ENCODE measurements at regions not wholly inside any gene's neighbourhood (a gene's known extent, or its start where the extent isn't known, plus 50 kb on each side); places are given as distances from the start of the nearest gene placed in this dataset.

- ATAC-seq (no peak), DNase-seq (ENCODE audit: low read depth, low spot score) (no peak)
- CTCF ChIA-PET = no interaction called here
- BruUV-seq (replicated peaks) = no TSS peak
- in situ Hi-C loops (cut with HindIII; ENCODE audit: low pct_unique_long_range_greater_than_20kb, low sequenced_read_pairs) (no loop called here), intact Hi-C loops (cut with micrococcal nuclease; ENCODE audit: unreplicated experiment) (no loop called here)
- H3K9me3 ChIP-seq (ENCODE audit: control insufficient read depth, insufficient read depth, low read depth, low read length) = no peaks in the 10 kb centered on the region
- POLR2A ChIA-PET = no interaction called here
- H3K4me3 ChIP-seq (ENCODE audit: low read depth in 2 of 2, low read length in 2 of 2) = no peak overlapping the region
- H3K27ac ChIP-seq (ENCODE audit: low read length) = no peak overlapping the region
- no peaks in the 10 kb centered on the region for H3K36me3 ChIP-seq (ENCODE audit: control insufficient read depth, insufficient read depth, low read length)
- H3K27me3 ChIP-seq (ENCODE audit: control insufficient read depth, insufficient read depth, low read length) = no peaks in the 10 kb centered on the region
- no peak for TF ChIP-seq REST (IDR thresholded peaks at IDR 0.05; ENCODE audit: insufficient read depth in 1 of 2, low read depth in 2 of 2, low read length in 1 of 2)
- TF ChIP-seq POLR2AphosphoS5 (IDR thresholded peaks at IDR 0.05; ENCODE audit: low read depth, low read length) = no peak
- no peak for TF ChIP-seq SIN3A (IDR thresholded peaks at IDR 0.05; ENCODE audit: borderline replicate concordance, insufficient read depth, low read depth, low read length)
- no peak for TF ChIP-seq CTCF (IDR thresholded peaks at IDR 0.05)
- no peaks in the 10 kb centered on the region for H3K4me1 ChIP-seq (ENCODE audit: control insufficient read depth, insufficient read depth, low read length)
These were observed 194.2 kb upstream of the PLET1 start for GRCh38 chr11:112454841-112455240.

DNA sequence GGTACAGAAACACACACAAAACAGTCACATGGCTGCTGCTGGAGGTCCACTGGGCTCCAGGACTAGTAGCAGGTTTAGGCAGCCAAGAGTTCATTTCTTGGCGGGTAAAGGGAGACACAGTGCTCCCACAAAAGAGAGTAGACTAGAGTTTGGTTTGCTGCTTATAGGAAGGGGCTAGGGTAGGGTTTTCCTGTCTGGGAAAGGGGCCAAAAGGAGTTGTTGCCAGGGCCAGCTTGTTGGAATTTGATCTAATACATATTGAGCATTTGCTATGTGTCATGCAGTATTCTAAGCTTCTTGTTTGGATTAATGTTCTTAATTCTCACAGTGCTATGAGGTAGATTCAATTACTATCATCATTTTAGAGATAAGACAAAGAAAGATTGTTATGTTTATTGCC is 195.1 kb upstream of the PLET1 start:
- ATAC-seq = no peak
- intact Hi-C loops (cut with micrococcal nuclease; ENCODE audit: unreplicated experiment) = no loop called here
- Histone ChIP-seq H3K36me3 (ENCODE audit: control insufficient read depth, insufficient read depth, low read length) (no peaks in the 10 kb centered on the region), H3K9me3 (ENCODE audit: control insufficient read depth, insufficient read depth, low read depth, low read length) (no peaks in the 10 kb centered on the region), H3K27me3 (ENCODE audit: control insufficient read depth, insufficient read depth, low read length) (no peaks in the 10 kb centered on the region), H3K27ac (ENCODE audit: low read length) (no peak overlapping the region), H3K4me3 (ENCODE audit: low read depth in 2 of 2, low read length in 2 of 2) (no peak overlapping the region), H3K4me1 (ENCODE audit: control insufficient read depth, insufficient read depth, low read length) (no peaks in the 10 kb centered on the region)
- in situ Hi-C loops (cut with HindIII; ENCODE audit: low pct_unique_long_range_greater_than_20kb, low sequenced_read_pairs) = no loop called here
- TF ChIP-seq POLR2AphosphoS5 (IDR thresholded peaks at IDR 0.05; ENCODE audit: low read depth, low read length) (no peak), CTCF (IDR thresholded peaks at IDR 0.05) (no peak), REST (IDR thresholded peaks at IDR 0.05; ENCODE audit: insufficient read depth in 1 of 2, low read depth in 2 of 2, low read length in 1 of 2) (no peak), TCF7L2 (IDR thresholded peaks at IDR 0.05; ENCODE audit: low read depth, low read length) (no peak), SIN3A (IDR thresholded peaks at IDR 0.05; ENCODE audit: borderline replicate concordance, insufficient read depth, low read depth, low read length) (no peak)
- no TSS peak for BruUV-seq (replicated peaks)
- ChIA-PET CTCF (no interaction called here), POLR2A (no interaction called here)
- DNase-seq (ENCODE audit: low read depth, low spot score) = no peak
